ENCODE measurements at regions not wholly inside any gene's neighbourhood (a gene's known extent, or its start where the extent isn't known, plus 50 kb on each side); places are given as distances from the start of the nearest gene placed in this dataset.

DNA sequence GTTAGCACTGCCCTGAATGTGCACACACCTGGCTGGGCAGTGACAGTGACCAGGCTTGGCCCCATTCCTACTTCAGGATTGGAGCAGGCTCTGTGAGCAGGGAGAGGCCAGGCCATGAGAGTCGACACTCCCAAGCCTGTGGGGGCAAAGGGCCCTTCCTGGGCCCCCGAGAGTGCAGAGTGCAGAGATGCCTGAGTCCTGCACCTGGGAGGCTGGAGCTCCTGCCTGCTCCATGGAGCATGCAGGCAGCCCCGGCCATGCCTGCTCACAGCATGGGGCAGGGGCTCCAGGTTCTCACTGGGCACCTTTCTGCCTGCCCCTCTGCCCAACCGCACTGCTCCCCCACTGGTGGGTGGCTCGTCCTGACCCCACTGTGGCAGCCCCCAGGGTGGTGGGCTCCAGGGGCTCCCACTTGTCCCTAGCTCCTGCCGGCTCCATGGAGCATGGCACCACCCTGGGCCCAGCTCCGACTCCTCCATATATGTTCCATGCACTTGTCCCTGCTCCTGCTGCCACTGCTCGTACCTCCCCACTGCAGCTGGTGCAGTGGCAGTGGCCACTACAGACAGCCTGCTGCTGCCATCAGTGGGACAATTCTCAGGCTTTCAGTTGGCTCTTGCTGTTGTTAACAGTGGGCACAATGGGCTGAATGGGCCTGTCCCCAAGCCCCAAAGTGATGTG is 282.0 kb downstream of the RPRM start:
- Histone ChIP-seq H3K79me2 (ENCODE audit: control insufficient read depth, insufficient read depth, low read length) (no peaks in the 10 kb centered on the region), H3K9ac (ENCODE audit: insufficient read depth, low read length) (no peak overlapping the region), H3K27me3 (ENCODE audit: control insufficient read depth, insufficient read depth, low read length) (no peaks in the 10 kb centered on the region), H2AFZ (ENCODE audit: low read length) (no peak overlapping the region), H3K27ac (ENCODE audit: insufficient read depth, low read length) (no peak overlapping the region), H4K20me1 (ENCODE audit: control insufficient read depth, extremely low read depth, insufficient read depth, low read length) (no peaks in the 10 kb centered on the region), H3K36me3 (ENCODE audit: control insufficient read depth, insufficient read depth, low read length) (no peaks in the 10 kb centered on the region), H3K9me3 (ENCODE audit: control insufficient read depth, insufficient read depth, low read depth, low read length) (no peaks in the 10 kb centered on the region), H3K4me2 (ENCODE audit: extremely low read depth, insufficient read depth, low read length) (no peak overlapping the region), H3K4me3 (replicated peaks in 1 of 4; ENCODE audit: control extremely low read depth in 1 of 4, insufficient read depth in 1 of 4, low read depth in 3 of 4, low read length in 4 of 4) (no peak overlapping the region), H3K4me1 (ENCODE audit: control insufficient read depth, extremely low read depth, insufficient read depth, low read length) (no peaks in the 10 kb centered on the region)
- no peak for DNase-seq (ENCODE audit: low read depth in 2 of 2)
- TF ChIP-seq EZH2 (IDR thresholded peaks at IDR 0.05; ENCODE audit: low read length, missing control alignments): no peak
- TF ChIP-seq, protein P1, sequence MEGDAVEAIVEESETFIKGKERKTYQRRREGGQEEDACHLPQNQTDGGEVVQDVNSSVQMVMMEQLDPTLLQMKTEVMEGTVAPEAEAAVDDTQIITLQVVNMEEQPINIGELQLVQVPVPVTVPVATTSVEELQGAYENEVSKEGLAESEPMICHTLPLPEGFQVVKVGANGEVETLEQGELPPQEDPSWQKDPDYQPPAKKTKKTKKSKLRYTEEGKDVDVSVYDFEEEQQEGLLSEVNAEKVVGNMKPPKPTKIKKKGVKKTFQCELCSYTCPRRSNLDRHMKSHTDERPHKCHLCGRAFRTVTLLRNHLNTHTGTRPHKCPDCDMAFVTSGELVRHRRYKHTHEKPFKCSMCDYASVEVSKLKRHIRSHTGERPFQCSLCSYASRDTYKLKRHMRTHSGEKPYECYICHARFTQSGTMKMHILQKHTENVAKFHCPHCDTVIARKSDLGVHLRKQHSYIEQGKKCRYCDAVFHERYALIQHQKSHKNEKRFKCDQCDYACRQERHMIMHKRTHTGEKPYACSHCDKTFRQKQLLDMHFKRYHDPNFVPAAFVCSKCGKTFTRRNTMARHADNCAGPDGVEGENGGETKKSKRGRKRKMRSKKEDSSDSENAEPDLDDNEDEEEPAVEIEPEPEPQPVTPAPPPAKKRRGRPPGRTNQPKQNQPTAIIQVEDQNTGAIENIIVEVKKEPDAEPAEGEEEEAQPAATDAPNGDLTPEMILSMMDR (conservative IDR thresholded peaks at IDR 0.05 in 1 of 2, IDR thresholded peaks at IDR 0.05 in 1 of 2; ENCODE audit: low read depth in 1 of 2, low read length in 2 of 2): no peak

DNA sequence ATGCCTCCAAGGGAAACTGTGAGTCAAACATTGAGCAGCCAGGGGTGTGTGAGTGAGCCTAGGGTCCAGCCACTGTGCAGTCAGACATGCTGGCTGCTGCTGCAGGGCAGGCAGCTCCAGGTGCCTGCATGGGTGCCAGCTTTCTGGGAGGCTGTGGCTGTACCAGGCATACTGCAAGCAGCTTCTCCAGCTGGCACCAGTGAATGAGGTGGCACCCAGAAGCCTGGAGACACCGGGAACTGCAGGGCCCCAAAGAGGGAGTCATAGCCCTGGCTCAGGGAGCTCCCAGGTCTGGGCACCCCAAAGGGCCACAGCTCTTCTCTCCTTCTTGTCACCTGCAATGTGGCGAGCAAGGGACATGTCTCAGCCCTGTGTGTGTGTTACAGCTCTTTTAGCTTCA is 283.2 kb downstream of the RPRM start:
- Histone ChIP-seq H3K4me1 (ENCODE audit: control insufficient read depth, extremely low read depth, insufficient read depth, low read length) (no peaks in the 10 kb centered on the region), H3K79me2 (ENCODE audit: control insufficient read depth, insufficient read depth, low read length) (no peaks in the 10 kb centered on the region), H2AFZ (ENCODE audit: low read length) (no peak overlapping the region)

DNA sequence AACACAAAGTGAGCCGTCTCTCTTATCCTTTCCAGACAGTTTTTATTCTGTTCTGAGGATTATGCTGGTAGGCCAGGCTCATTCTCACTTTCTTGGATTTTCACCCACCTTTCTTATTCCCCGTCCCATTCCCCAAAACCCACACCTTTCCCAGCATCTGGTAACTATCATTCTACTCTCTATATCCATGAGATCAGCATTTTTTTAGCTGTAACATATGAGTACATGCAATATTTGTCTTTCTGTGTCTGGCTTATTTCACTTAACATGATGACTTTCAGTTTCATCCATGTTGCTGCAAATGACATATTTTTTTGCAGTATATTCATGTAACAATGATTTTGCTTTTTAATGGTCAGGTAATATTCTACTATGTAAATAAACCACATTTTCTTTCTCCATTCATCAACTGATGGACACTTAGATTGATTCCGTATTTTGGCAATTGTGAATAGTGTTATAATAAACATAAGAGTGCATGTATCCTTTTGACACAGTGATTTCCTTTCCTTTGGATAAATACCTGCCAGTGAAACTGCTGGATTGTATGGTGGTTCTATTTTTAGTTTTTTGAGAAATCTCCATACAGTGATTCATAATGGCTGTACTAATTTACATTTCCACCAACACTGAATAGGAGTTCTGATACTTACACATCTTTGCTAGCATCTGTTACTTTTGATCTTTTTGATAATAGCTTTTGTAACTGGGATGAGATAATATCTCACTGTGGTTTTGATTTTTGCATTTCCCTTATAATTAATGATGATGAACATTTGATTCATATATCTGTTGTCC is 289.3 kb downstream of the RPRM start:
- TF ChIP-seq EZH2 (IDR thresholded peaks at IDR 0.05; ENCODE audit: low read length, missing control alignments): no peak
- TF ChIP-seq, protein P1 (conservative IDR thresholded peaks at IDR 0.05 in 1 of 2, IDR thresholded peaks at IDR 0.05 in 1 of 2; ENCODE audit: low read depth in 1 of 2, low read length in 2 of 2): no peak
- no peak overlapping the region for H2AFZ ChIP-seq (ENCODE audit: low read length)
- H3K9ac ChIP-seq (ENCODE audit: insufficient read depth, low read length): no peak overlapping the region
- no peaks in the 10 kb centered on the region for H3K36me3 ChIP-seq (ENCODE audit: control insufficient read depth, insufficient read depth, low read length)
- no peaks in the 10 kb centered on the region for H3K27me3 ChIP-seq (ENCODE audit: control insufficient read depth, insufficient read depth, low read length)
- no peak overlapping the region for H3K4me3 ChIP-seq (replicated peaks in 1 of 4; ENCODE audit: control extremely low read depth in 1 of 4, insufficient read depth in 1 of 4, low read depth in 3 of 4, low read length in 4 of 4)
- H3K9me3 ChIP-seq (ENCODE audit: control insufficient read depth, insufficient read depth, low read depth, low read length): no peaks in the 10 kb centered on the region
- no peak overlapping the region for H3K4me2 ChIP-seq (ENCODE audit: extremely low read depth, insufficient read depth, low read length)
- no peak for DNase-seq (ENCODE audit: low read depth in 2 of 2)
- no peak overlapping the region for H3K27ac ChIP-seq (ENCODE audit: insufficient read depth, low read length)
- H3K4me1 ChIP-seq (ENCODE audit: control insufficient read depth, extremely low read depth, insufficient read depth, low read length): no peaks in the 10 kb centered on the region
- H4K20me1 ChIP-seq (ENCODE audit: control insufficient read depth, extremely low read depth, insufficient read depth, low read length): no peaks in the 10 kb centered on the region
- H3K79me2 ChIP-seq (ENCODE audit: control insufficient read depth, insufficient read depth, low read length): no peaks in the 10 kb centered on the region

More for the DNA sequence above, 283.2 kb downstream of the RPRM start:
- TF ChIP-seq EZH2 (IDR thresholded peaks at IDR 0.05; ENCODE audit: low read length, missing control alignments): no peak
- TF ChIP-seq, protein P1 (conservative IDR thresholded peaks at IDR 0.05 in 1 of 2, IDR thresholded peaks at IDR 0.05 in 1 of 2; ENCODE audit: low read depth in 1 of 2, low read length in 2 of 2): no peak
- H3K27ac ChIP-seq (ENCODE audit: insufficient read depth, low read length): no peak overlapping the region
- H3K9me3 ChIP-seq (ENCODE audit: control insufficient read depth, insufficient read depth, low read depth, low read length): no peaks in the 10 kb centered on the region
- H3K9ac ChIP-seq (ENCODE audit: insufficient read depth, low read length): no peak overlapping the region
- no peak overlapping the region for H3K4me2 ChIP-seq (ENCODE audit: extremely low read depth, insufficient read depth, low read length)
- H3K36me3 ChIP-seq (ENCODE audit: control insufficient read depth, insufficient read depth, low read length): no peaks in the 10 kb centered on the region
- no peak for DNase-seq (ENCODE audit: low read depth in 2 of 2)
- no peaks in the 10 kb centered on the region for H3K27me3 ChIP-seq (ENCODE audit: control insufficient read depth, insufficient read depth, low read length)
- no peaks in the 10 kb centered on the region for H4K20me1 ChIP-seq (ENCODE audit: control insufficient read depth, extremely low read depth, insufficient read depth, low read length)
- H3K4me3 ChIP-seq (replicated peaks in 1 of 4; ENCODE audit: control extremely low read depth in 1 of 4, insufficient read depth in 1 of 4, low read depth in 3 of 4, low read length in 4 of 4): no peak overlapping the region

Measured in fibroblast of lung (primary cell).